ENCODE measurements at regions not wholly inside any gene's neighbourhood (a gene's known extent, or its start where the extent isn't known, plus 50 kb on each side); places are given as distances from the start of the nearest gene placed in this dataset.

GRCh38 chr5:66276986-66277385 lies 132.9 kb downstream of the SREK1 start:
- TF ChIP-seq, protein P1, sequence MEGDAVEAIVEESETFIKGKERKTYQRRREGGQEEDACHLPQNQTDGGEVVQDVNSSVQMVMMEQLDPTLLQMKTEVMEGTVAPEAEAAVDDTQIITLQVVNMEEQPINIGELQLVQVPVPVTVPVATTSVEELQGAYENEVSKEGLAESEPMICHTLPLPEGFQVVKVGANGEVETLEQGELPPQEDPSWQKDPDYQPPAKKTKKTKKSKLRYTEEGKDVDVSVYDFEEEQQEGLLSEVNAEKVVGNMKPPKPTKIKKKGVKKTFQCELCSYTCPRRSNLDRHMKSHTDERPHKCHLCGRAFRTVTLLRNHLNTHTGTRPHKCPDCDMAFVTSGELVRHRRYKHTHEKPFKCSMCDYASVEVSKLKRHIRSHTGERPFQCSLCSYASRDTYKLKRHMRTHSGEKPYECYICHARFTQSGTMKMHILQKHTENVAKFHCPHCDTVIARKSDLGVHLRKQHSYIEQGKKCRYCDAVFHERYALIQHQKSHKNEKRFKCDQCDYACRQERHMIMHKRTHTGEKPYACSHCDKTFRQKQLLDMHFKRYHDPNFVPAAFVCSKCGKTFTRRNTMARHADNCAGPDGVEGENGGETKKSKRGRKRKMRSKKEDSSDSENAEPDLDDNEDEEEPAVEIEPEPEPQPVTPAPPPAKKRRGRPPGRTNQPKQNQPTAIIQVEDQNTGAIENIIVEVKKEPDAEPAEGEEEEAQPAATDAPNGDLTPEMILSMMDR (conservative IDR thresholded peaks at IDR 0.05; ENCODE audit: low read length) = no peak
- TF ChIP-seq EZH2phosphoT487 (IDR thresholded peaks at IDR 0.05; ENCODE audit: borderline replicate concordance, low read depth, low read length) = no peak
